HPDE6-E6E7 (cell line): ENCODE measurements at regions not wholly inside any gene's neighbourhood (a gene's known extent, or its start where the extent isn't known, plus 50 kb on each side); places are given as distances from the start of the nearest gene placed in this dataset.

Experiments used
- DNase-seq: peaks from one replicate; pipeline ENCODE4 v3.0.0; 2011; ENCODE audit warnings: missing footprints; ENCODE audit errors: extremely low spot score

DNA sequence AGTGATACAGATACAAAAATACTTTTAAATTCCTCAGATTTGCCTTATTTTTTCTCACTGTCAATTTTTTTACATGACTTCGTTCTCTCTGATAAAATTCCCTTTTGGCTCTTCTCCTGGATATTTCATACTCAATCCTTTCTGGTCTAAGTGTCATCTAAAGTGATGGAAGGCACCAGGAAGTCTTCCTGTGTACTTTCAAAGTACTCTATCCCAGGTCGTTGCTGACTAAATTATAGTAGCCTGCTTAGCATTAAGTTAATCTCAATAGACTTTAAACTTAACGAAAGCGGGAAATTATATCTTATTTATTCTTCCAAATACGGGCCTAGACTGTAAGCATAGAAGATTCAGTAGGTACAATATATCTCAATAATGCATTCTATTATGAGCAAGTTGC lies 67.8 kb downstream of the CASP12 start:
- DNase-seq: no peak

DNA sequence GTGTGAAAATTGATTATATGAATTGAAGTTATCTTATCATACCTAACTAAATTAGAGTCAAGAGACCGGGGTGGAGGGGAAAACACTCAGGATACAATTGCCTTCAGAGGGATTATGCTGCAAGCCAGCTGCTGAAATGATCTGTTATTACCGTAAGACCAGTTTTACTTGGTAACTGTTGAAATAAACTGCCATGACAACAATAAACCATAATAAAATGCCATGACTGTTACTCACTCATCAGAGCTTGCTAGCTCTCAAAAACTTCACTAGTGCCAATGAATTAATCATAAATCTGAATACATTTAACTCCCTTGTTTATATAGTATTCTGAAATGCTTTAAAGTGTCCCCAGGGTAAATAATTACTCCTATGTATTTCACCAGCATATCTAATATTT lies 68.2 kb downstream of the CASP12 start:
- peak; percentile 5 for DNase-seq

DNA sequence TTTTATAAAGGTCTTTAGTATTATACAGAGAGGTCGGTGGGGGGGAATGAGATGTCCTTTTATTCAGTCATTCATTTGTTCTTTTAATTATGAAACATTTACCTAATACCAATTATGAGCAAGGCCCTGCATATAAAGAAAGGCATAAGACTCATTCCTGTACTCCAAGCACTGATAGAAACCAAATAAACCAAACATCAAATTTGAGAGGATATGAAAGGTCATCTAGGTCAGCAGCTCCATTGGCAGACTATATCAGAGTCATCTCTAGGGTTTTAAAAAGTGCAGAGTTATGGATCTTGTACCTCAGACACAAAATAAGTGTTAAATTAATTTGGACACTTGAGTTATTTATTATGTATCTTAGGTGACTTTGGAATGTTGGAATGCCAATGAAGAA lies 71.5 kb downstream of the CASP12 start:
- DNase-seq: no peak

DNA sequence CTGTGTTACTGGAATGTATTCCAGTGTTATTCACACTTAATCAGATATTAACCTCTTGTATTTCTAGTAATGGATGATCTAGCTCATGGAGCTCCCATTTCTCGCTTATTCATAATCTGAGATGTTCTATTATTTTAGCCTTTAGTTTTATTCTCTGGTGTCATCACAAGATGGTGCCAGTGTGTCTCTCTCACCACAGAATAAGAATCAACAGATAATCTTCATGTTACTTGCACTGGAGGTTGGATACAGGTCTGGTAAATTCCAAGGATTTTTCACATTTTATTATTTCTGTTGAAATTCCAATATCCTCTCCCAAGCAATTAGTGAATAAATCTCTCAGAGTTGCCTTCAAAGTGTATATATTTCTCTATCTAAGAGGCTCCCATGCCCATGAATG lies 74.6 kb downstream of the CASP12 start:
- no peak for DNase-seq

DNA sequence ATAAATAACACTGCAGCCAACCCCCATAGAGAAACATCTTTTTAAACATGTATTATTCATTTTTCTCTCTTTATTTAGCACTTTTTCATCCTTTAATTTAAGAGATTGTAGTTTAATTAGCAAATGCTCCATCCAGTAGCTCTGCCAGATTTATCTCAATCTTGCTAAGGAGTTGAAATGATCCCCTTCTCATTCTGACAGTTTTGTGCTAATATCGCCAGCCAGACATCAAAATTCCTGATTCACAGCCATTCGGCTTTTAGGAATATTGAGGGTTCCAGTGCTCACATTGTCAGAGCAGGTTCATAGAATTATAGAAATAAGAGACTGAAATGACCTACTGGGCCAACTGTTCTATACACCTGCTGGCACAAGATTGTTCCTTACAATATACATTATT lies 77.8 kb downstream of the CASP12 start:
- DNase-seq: no peak

DNA sequence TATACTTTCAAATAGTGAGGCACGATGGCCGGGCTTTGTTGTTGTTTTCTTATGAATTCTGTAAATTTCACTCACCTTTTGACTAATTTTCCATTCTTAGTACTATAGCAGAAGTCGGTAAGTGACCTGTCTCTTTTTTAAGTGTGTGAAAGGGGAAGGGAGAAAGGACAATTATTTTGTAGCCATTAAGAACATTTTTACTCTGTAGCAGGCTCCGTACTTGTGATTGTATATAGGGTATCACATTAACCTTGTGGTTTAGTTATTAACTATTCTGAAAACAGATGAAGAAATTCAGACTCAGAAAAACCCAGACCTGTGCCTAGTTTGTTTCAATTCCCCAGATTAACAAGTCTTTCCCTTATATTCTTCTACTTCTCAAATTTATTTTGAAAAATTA lies 78.7 kb downstream of the CASP12 start:
- DNase-seq: no peak

DNA sequence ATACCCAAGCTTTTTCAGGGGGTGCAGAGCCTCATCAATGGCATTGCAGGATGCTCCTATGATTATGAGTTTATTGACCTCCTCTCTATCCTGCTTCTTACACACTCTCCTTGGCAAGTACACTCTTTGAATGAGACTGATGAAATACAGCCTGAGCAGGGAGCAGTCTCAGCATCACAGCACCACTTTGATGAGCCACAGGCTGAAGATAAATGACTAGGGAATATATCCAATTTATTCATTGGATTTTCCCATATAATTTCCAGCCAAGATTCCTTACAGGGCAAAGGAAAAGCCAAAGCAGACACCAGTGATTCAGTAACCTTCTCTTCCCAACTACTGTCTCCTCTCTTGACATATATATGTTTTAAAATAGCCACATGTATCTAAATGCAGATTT lies 79.2 kb downstream of the CASP12 start:
- no peak for DNase-seq

DNA sequence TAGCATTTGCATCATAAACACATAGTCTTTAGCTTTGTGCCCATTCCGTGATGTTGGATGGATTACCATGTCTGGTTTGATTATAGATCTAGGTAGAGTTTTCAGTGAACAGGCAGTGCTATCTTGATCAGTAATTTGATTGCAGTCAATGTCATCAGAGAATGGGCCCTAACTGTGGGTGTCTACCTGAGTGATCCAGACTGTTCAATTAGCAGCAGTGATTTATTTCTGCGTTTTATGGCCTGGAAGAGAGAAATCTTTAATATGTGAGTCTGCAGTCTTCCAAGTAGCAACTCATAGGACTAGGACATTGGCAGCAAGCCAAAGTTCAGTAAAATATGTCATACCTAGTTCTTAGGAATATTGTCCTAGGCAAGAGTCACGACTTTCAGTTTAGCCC lies 80.3 kb downstream of the CASP12 start:
- no peak for DNase-seq

DNA sequence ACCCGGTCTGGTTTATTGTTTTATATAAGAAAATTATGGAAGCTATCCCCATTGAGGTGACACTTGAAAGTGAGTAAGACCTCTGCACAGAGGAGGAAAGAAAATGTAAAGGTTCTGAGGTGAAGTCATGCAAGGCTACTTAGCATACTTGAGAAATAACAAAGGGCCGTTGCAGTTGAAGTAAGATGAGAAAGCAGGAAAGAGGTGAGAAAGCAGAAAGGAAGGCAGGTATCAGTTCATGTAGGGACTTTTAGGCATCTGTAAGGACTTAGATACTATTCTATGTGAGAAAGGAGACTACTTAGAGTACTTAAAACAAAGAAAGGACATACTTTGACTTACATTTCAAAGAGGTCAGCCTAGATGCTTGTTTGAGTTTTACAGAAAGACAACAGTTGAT lies 84.7 kb downstream of the CASP12 start:
- no peak for DNase-seq

DNA sequence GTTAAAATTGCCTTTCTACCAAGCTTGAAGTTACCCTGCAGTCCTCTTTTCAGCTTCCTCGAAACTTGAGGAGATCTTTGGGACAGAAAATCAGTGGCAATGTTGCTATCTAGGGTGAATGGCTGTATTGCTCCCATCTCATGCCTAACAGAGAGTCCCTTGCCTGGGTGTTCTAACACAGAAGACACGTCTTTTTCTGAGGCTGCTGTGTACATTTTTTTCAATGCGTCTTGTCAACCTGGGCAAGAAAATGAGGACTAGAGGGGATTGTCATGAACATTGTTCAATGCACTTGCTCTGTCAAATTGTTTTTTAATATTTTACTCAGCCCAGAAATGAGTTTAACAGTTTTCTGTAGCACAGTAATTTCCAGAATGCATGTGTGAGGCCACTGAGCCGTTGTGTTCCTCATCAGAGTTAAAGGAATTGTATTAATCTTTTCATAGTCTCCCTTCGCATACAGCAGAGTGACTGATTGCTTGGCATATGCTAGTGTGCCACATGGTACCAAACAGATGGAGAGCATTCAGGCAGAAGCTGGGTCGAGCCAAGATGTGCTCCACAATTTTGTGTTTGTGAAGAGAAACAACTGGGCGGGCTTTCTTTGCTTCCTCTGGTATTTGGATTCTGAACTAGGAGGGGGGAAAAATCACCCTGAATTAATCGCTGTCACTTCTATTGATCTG lies 86.0 kb downstream of the CASP12 start:
- DNase-seq: no peak

DNA sequence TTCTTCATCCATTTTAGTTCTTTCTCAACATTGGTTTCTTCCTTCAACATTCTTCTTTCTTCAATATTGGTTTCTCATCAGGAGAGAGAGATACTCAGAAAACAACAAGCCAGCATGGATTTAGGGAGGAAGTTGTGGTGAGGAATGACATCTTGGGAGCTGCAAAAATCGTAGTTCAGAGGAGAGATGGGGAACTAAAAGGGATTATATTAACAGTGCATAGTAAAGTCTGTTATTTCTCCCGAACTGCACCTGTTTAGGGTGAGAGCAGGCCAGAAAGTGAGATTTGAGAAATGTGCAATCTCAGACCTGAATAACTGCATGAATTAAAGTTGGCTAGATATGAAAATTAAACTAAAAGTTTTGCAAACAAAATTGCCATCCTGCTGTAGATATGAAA lies 94.5 kb downstream of the CASP12 start:
- DNase-seq: no peak

DNA sequence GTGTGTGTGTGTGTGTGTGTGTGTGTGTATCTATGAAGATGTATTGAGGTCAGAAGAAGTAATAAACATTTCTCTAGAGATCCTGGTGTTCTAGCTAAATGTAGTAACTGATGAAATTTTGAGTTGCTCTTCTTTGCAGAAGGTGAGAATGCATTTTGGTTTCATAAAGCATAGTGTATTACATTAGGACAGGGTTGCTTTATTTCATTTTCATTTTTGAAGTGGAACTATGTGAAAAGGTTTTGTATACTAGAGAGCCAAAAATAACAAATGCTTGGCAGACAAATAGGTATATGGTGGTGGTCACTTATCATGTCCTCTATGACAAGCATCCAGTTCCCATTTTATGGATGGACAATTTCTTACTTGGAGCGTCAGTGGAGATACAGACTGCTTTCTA lies 99.0 kb downstream of the CASP12 start:
- DNase-seq: no peak

DNA sequence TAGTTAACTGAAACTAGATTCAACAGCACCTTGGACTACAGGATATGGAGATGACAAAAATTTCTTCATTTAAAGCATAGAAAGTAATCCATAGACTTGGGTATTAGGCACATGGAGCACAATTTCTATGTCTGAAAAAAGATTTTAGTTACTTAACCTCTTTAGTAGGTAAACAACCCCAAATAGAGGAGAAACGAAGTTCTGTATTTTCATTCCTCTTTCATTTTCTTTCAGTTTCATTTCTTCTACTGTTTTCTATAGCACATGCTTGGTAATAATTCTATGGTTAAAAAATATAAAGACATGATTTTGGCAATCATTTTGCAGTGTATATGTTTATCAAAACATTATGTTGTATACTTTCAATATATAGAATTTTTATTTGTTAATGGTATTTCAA lies 99.5 kb downstream of the CASP12 start:
- DNase-seq: no peak

DNA sequence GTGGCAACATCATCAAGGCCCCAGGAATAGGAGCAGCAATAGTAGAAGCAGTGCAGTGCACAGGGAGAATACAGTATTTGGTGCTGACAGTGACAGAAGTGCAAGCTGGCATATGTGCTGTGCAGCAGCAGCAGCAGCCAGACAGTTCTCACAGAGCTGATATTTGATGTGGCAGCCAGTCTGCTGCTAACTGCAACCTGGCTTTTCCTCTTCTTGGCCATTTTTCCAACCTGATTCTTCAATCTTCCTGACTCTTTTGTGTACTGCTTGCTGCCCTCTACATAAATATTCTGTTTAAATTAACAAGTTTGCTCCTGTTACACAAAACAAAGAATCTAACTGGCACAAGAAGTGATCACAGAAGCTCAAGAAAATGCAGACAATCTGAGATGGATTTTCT lies 102.0 kb downstream of the CASP12 start:
- no peak for DNase-seq

DNA sequence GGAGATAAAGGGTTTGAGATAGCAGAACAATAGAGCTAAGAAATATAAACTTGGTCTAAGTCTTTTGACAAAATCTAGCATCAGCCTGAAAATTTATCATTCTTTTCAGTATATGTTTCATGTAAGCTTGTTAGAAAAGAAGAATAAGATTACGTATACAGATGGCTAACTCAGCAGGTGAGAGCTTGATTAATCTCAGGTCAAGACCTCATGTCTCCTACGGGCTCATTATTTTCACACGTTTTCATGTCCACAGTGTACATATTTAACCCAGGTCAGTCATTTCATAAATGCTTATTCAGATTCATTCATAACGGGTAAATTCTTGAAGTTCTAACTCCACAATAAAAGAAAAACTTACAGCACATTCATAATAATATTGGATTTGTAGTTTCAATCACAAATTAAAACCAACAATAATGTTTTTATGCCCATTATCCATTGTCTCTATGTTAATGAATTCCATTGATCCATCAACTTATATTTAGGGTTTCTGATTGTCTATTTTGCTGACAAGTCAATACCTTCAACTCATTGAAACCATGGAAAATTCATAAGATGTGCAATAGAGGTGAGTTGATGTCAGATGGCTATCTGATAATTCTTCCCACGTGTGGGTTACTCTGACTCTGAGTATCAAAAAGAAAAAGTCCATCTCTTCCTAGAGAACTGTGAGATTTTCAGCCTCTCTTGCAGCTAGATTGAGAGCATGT lies 102.6 kb downstream of the CASP12 start:
- no peak for DNase-seq

DNA sequence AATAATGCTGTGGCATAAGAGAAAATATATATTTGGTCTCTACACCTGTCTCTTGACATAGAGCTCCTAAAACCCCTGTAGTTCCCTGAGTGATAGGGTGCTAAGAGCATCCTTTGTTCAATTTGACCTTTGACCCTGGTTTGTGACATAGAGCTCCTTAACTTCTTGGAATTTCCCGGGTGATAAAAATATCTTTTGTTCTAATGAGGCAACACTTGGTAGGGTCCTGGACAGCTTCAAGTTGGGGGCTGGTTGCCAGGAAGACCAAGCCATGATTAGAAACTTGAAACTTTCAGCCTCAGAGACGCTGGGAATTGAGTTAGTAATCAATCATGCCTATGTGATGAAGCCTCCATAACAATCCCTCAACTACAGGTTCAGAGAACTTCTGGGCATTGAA lies 105.4 kb downstream of the CASP12 start:
- no peak for DNase-seq

DNA sequence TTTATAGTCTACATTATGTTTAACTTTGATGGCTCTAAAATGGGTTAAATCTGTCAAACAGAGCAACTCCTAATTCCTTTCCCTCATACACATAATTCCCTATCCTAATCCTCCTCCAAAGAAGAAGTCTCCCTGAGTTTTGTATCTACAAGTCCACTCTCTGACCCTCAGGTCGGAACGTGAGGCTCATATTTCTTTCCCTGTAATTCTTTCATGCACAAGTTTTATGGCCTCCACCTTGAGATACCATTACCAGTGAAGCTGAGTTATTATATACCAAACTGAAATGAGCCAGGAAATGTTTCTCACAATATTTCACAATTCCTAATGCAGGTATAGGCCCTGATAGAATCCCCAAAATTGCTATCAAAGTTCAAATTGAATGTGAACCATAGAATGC lies 106.4 kb downstream of the CASP12 start:
- no peak for DNase-seq

DNA sequence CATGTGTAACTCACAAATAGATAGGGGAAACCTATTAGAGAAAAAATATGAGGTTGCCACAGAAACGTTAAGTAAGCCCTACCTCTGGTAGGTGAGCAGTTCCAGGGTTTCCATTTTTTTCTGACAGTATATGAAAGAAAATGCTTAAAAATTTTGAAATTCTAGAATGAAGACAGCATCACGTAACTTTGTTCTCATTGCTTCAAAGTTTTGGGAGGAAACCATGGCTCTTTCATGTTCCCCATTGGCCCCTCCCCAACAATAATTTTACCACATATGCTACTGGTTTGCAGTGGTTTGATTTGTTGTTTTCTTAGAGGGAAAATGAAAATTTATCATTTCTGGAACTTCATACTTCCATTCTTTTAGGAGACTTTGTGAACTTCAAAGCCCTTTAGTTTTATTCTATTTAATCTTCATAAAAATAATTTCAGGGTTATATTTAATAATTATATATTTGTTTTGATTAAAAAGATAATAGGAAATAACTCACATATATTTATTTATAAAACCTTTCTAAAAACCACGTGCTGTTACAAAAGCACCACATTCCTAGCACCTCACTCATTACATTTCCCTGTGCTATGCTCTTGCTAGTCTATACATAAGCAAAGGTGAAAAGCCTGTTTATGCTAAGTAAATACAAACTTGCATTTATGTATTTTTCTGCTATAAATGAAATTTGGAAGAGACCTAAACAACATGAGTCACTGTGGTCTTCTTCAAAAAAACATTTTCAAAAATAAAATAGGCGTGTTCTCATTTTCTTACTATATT lies 113.4 kb downstream of the CASP12 start:
- no peak for DNase-seq

DNA sequence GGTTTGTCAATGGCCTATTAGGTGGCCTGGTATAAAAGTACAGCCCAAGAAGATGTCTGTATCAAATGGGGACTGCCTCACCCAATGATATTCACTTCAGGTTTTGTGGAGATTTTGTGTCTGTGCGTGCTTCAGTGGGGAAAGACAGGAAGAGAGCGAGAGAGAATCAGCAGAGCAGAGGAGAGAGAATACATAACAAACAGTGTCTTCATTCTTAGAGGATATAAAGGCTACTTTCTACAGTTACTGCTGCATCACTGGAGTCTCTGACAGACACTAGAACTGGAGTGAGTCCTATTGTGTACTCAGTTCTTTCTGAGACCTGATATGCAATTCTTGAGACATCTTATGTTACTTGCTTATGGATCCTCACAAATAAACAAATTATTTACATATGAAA lies 115.0 kb downstream of the CASP12 start:
- DNase-seq: no peak

DNA sequence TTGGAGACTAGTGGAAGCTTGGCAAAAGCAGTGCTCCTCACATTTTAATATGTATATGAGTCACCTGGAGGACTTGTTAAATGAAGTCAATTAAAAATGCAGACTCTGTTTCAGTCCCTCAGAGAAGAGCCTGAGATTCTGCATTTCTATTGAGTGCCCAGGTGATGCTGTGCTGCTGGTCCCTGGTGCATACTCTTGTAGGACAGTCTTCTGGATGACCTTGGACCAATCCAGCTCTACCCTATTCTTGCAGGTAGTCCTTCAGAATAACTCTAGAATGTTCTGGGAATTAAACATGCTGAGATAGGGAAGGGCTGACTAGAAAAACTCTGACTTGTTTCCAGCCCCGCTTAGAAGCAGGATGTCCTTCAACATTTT lies 115.9 kb downstream of the CASP12 start:
- no peak for DNase-seq

DNA sequence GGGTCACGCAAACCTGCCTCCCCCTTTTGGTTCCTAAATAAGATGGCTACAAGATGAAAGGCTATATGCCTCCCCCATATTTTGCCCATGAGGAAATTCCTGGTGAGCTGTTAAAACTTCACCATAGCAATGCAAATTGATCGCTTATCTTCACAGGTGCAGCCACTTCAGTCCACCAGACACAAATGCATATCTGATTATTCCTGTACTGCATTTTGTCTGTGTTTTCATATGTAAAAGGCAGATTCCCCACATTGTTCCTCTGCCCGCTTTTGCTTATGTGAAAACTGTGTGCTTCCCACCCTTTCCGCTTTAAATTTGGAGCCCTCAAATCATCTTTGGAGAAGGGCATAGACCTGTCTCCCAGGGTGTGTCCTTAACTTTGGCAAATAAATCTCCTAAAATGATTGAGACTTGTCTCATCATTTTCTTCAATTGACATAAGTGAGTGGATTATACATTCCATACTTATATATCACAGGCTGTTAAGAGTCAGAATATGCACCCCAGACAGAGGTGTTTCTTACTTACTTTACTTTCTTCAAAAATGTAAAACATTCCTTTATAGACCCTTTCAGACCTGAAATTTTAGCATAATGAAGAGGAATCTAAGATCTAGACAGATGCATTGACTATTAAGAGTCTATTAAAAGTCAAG lies 116.4 kb downstream of the CASP12 start:
- no peak for DNase-seq

DNA sequence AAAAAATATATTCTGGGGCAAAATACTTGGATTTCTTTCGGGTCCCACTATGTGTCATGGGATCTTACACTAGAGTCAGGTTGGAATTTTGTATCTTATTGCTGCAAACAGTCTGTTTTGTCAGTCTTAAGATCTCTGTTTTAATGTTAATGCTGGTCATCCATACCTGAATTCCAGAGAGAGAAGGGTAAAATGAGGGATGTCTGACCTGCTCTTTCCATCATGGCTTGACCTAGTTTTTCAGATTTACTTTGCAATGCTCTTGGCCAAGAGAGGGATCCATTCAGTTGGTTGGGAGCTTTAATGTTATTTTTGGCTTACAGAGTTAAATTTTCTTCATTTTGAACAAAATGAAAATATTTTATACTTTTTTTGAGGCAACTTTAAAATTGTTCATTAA lies 117.2 kb downstream of the CASP12 start:
- DNase-seq: no peak
